ENCODE measurements at regions not wholly inside any gene's neighbourhood (a gene's known extent, or its start where the extent isn't known, plus 50 kb on each side); places are given as distances from the start of the nearest gene placed in this dataset.

GRCh38 chr10:80772596-80772995, 234.9 kb downstream of the SH2D4B start:
- TF ChIP-seq CTCF (IDR thresholded peaks at IDR 0.05) (no peak), EZH2 (IDR thresholded peaks at IDR 0.05; ENCODE audit: borderline replicate concordance, insufficient read depth, low read depth, low read length, poor library complexity, severe bottlenecking) (no peak)

Measured in B cell (primary cell).